IMR-90 (cell line): ENCODE measurements at regions not wholly inside any gene's neighbourhood (a gene's known extent, or its start where the extent isn't known, plus 50 kb on each side); places are given as distances from the start of the nearest gene placed in this dataset.

Experiments used
- ATAC-seq: fragments of 200-7000 bp; cut with Tn5 transposase; 2 replicates; pipeline ENCODE4 v1.9.1; 2020; ENCODE audit warnings: low read depth, mild to moderate bottlenecking, moderate library complexity
- BruUV-seq: library from RNA; stranded (reverse); fragments of 400-500 nt; replicated peaks from 2 replicates; lab custom pipeline; 2021; lab: Mats Ljungman, UMichigan
- CTCF ChIA-PET: fragments of 300-600 bp; formaldehyde crosslinking; extraction: SDS; loops from one replicate; lab custom pipeline; 2021; ENCODE audit warnings: antibody characterized with exemption; lab: Yijun Ruan, JAX
- POLR2A ChIA-PET: fragments of 300-600 bp; sonication (Branson Sonifier 250); formaldehyde crosslinking; loops from one replicate; lab custom pipeline; 2022; ENCODE audit warnings: antibody characterized with exemption; ENCODE audit not compliant: unreplicated experiment; lab: Charles Lee
- DNase-seq: peaks from one replicate; pipeline ENCODE4 v3.0.0; 2013
- H2AFZ ChIP-seq: replicated peaks from 2 replicates; pipeline ENCODE3; 2013; ENCODE audit warnings: low read length, mild to moderate bottlenecking; ENCODE audit not compliant: poor library complexity
- H2AK5ac ChIP-seq: 2 replicates; pipeline ENCODE4 v1.6.1; 2013; ENCODE audit warnings: low read depth, low read length, inconsistent platforms
- H2AK9ac ChIP-seq: replicated peaks from 2 replicates; pipeline ENCODE3; 2013; ENCODE audit warnings: mild to moderate bottlenecking, low read depth, low read length, moderate library complexity; ENCODE audit not compliant: poor library complexity
- H2BK120ac ChIP-seq: 2 replicates; pipeline ENCODE4 v1.6.1; 2013; ENCODE audit warnings: low read depth, low read length, inconsistent platforms
- H2BK15ac ChIP-seq: 3 replicates; pipeline ENCODE4 v1.6.1; 2013; ENCODE audit warnings: low read depth, low read length, inconsistent platforms
- H2BK20ac ChIP-seq: 2 replicates; pipeline ENCODE4 v1.6.1; 2013; ENCODE audit warnings: low read depth, mild to moderate bottlenecking, inconsistent platforms, low read length, moderate library complexity
- H2BK5ac ChIP-seq: 2 replicates; pipeline ENCODE4 v1.6.1; 2013; ENCODE audit warnings: mild to moderate bottlenecking, low read depth, low read length, inconsistent platforms; ENCODE audit not compliant: poor library complexity, severe bottlenecking
- H3K14ac ChIP-seq: replicated peaks from 2 replicates; pipeline ENCODE4 v1.6.1; 2013; ENCODE audit warnings: low read depth, low read length, inconsistent platforms
- H3K18ac ChIP-seq: 2 replicates; pipeline ENCODE4 v1.6.1; 2013; ENCODE audit warnings: low read depth, low read length, control low read depth
- H3K23ac ChIP-seq: 2 replicates; pipeline ENCODE4 v1.6.1; 2013; ENCODE audit warnings: low read depth, low read length, inconsistent platforms
- H3K27ac ChIP-seq: 2 replicates; pipeline ENCODE4 v1.5.1; 2013; ENCODE audit warnings: mild to moderate bottlenecking, control low read depth, low read length; ENCODE audit not compliant: insufficient read depth
- H3K27me3 ChIP-seq: 2 replicates; pipeline ENCODE4 v1.6.1; 2013; ENCODE audit warnings: low read length; ENCODE audit not compliant: control insufficient read depth, insufficient read depth
- H3K36me3 ChIP-seq: 2 replicates; pipeline ENCODE4 v1.6.1; 2013; ENCODE audit warnings: low read length, mixed read lengths; ENCODE audit not compliant: control insufficient read depth, insufficient read depth
- H3K4ac ChIP-seq: 2 replicates; pipeline ENCODE4 v1.6.1; 2013; ENCODE audit warnings: low read depth, low read length, inconsistent platforms
- H3K4me1 ChIP-seq: 2 replicates; pipeline ENCODE4 v1.6.1; 2013; ENCODE audit warnings: low read length, mixed read lengths; ENCODE audit not compliant: control insufficient read depth, insufficient read depth
- H3K4me2 ChIP-seq: 2 replicates; pipeline ENCODE4 v1.6.1; 2013; ENCODE audit warnings: low read depth, mild to moderate bottlenecking, control low read depth, low read length, moderate library complexity
- H3K4me3 ChIP-seq: 2 replicates; pipeline ENCODE4 v1.5.1; 2013; ENCODE audit warnings: low read depth, mild to moderate bottlenecking, control low read depth, low read length, moderate library complexity; ENCODE audit not compliant: insufficient read depth
- H3K56ac ChIP-seq: 2 replicates; pipeline ENCODE4 v1.6.1; 2013; ENCODE audit warnings: low read length, inconsistent platforms; ENCODE audit not compliant: insufficient read depth; ENCODE audit errors: extremely low read depth
- H3K79me1 ChIP-seq, 2 experiments: 2 replicates each; pipeline ENCODE4 v1.6.1; 2013; ENCODE audit warnings: low read length in 2 of 2, inconsistent platforms in 1 of 2, low read depth in 1 of 2
- H3K9ac ChIP-seq: 2 replicates; pipeline ENCODE4 v1.6.1; 2013; ENCODE audit warnings: low read depth, low read length, control low read depth
- H3K9me1 ChIP-seq: 2 replicates; pipeline ENCODE4 v1.6.1; 2013; ENCODE audit warnings: low read length, inconsistent platforms; ENCODE audit not compliant: insufficient read depth
- H3K9me3 ChIP-seq: 2 replicates; pipeline ENCODE4 v1.6.1; 2013; ENCODE audit warnings: low read length; ENCODE audit not compliant: control insufficient read depth, insufficient read depth
- H4K20me1 ChIP-seq: 2 replicates; pipeline ENCODE4 v1.6.1; 2013; ENCODE audit warnings: low read length, inconsistent platforms; ENCODE audit not compliant: insufficient read depth
- H4K5ac ChIP-seq: 2 replicates; pipeline ENCODE4 v1.6.1; 2013; ENCODE audit warnings: mild to moderate bottlenecking, low read depth, low read length, control low read depth
- H4K8ac ChIP-seq, 2 experiments: 2 replicates each; pipeline ENCODE4 v1.6.1; 2013; ENCODE audit warnings: low read depth in 2 of 2, low read length in 2 of 2, control low read depth in 1 of 2, inconsistent platforms in 1 of 2
- H4K91ac ChIP-seq: 2 replicates; pipeline ENCODE4 v1.6.1; 2013; ENCODE audit warnings: low read depth, low read length, inconsistent platforms; ENCODE audit not compliant: insufficient read depth
- FOS ChIP-seq: fragments of 150-350 bp; IDR thresholded peaks from 2 replicates; pipeline ENCODE4 v1.6.1; 2016; ENCODE audit warnings: low read depth, low read length
- MAFK ChIP-seq: IDR thresholded peaks from 2 replicates; pipeline ENCODE4 v1.6.1; 2012; ENCODE audit warnings: low read depth, low read length, improper control_type of control experiment
- MAZ ChIP-seq: IDR thresholded peaks from 2 replicates; pipeline ENCODE4 v1.6.1; 2012; ENCODE audit warnings: low read depth, mild to moderate bottlenecking, low read length, improper control_type of control experiment, moderate library complexity, borderline replicate concordance
- NFE2L2 ChIP-seq: fragments of 150-350 bp; IDR thresholded peaks from 2 replicates; pipeline ENCODE4 v1.6.1; 2016; ENCODE audit warnings: low read depth, mild to moderate bottlenecking, low read length
- RAD21 ChIP-seq: IDR thresholded peaks from 2 replicates; pipeline ENCODE4 v1.6.1; 2012; ENCODE audit warnings: low read length, improper control_type of control experiment
- RCOR1 ChIP-seq: IDR thresholded peaks from 2 replicates; pipeline ENCODE4 v1.6.1; 2012; ENCODE audit warnings: mild to moderate bottlenecking, low read length, improper control_type of control experiment; ENCODE audit not compliant: insufficient replicate concordance
- SMC3 ChIP-seq: fragments of 150-350 bp; IDR thresholded peaks from 2 replicates; pipeline ENCODE4 v1.6.1; 2016; ENCODE audit warnings: low read depth, mild to moderate bottlenecking, antibody characterized with exemption, low read length, moderate library complexity
- WGBS, 2 experiments: methylation state at CpG; one replicate each; pipeline versions ENCODE4 v1.1.5 to v1.1.7; 2013; ENCODE audit warnings: missing lambda C conversion rate in 2 of 2; ENCODE audit not compliant: insufficient read length in 1 of 2; ENCODE audit errors: extremely low coverage in 2 of 2; 5-methylcytosine and 5-hydroxymethylcytosine counted together
- dilution Hi-C: fragments of 300-500 bp; cut with HindIII; formaldehyde crosslinking; loops from one replicate; pipeline ENCODE4 v1.14.3; 2018; ENCODE audit warnings: low sequenced_read_pairs; ENCODE audit not compliant: unreplicated experiment
- in situ Hi-C: fragments of 300-500 bp; cut with MboI; formaldehyde crosslinking; loops from 3 replicates; pipeline ENCODE4 v1.14.3; 2019; ENCODE audit warnings: low sequenced_read_pairs, inconsistent platforms, mixed read lengths
- intact Hi-C: fragments of 100-400 bp; cut with micrococcal nuclease; formaldehyde crosslinking; loops from 2 replicates; pipeline ENCODE4 v1.10.0; 2022

GRCh38 chr5:133843911-133844310 lies 124.5 kb downstream of the C5orf15 start:
- Histone ChIP-seq H2AK9ac (no peak overlapping the region), H3K18ac (no peak overlapping the region), H3K4me1 (no peaks in the 10 kb centered on the region), H2BK5ac (no peak overlapping the region), H3K79me1 (no peaks in the 10 kb centered on the region), H3K27ac (no peak overlapping the region), H4K91ac (no peak overlapping the region), H3K4ac (no peak overlapping the region), H4K5ac (no peak overlapping the region), H3K4me3 (no peak overlapping the region), H3K36me3 (no peaks in the 10 kb centered on the region), H2BK20ac (no peak overlapping the region), H3K4me2 (no peak overlapping the region), H2AK5ac (no peak overlapping the region), H3K14ac (no peak overlapping the region), H4K8ac (no peak overlapping the region), H3K9me3 (no peaks in the 10 kb centered on the region), H4K20me1 (no peaks in the 10 kb centered on the region), H2BK15ac (no peak overlapping the region), H2BK120ac (no peak overlapping the region), H3K9me1 (no peaks in the 10 kb centered on the region), H3K23ac (no peak overlapping the region), H3K9ac (no peak overlapping the region), H2AFZ (no peak overlapping the region), H3K56ac (no peak overlapping the region), H3K27me3 (peaks cover 12% of the 10 kb centered on the region)
- dilution Hi-C loops: no loop called here
- no peak for DNase-seq
- in situ Hi-C loops: no loop called here
- intact Hi-C loops: no loop called here
- ATAC-seq: no peak
- BruUV-seq: no TSS peak
- WGBS, 2 experiments: 25% methylated on average over 1 of the region's 4 CpGs; no CpG with 5 or more reads in 1 of the 2 experiments
- CTCF ChIA-PET: no interaction called here
- TF ChIP-seq SMC3 (no peak), RAD21 (no peak), RCOR1 (no peak), MAZ (no peak), FOS (no peak), MAFK (no peak), NFE2L2 (no peak)
- POLR2A ChIA-PET: no interaction called here
